Ishikawa (cell line): ENCODE measurements at regions not wholly inside any gene's neighbourhood (a gene's known extent, or its start where the extent isn't known, plus 50 kb on each side); places are given as distances from the start of the nearest gene placed in this dataset.

Source experiments
- CEBPB ChIP-seq: IDR thresholded peaks from 2 replicates; pipeline ENCODE4 v1.6.1; 2012
- CREB1 ChIP-seq: IDR thresholded peaks from 2 replicates; pipeline ENCODE4 v1.6.1; 2012; ENCODE audit warnings: low read depth
- EGR1 ChIP-seq: IDR thresholded peaks from 2 replicates; pipeline ENCODE4 v1.6.1; 2012
- EP300 ChIP-seq: IDR thresholded peaks from 2 replicates; pipeline ENCODE4 v1.6.1; 2012; ENCODE audit warnings: borderline replicate concordance
- FOXM1 ChIP-seq: IDR thresholded peaks from 2 replicates; pipeline ENCODE4 v1.6.1; 2012; ENCODE audit warnings: low read depth, borderline replicate concordance
- NFIC ChIP-seq: IDR thresholded peaks from 2 replicates; pipeline ENCODE4 v1.6.1; 2012
- RAD21 ChIP-seq: IDR thresholded peaks from 2 replicates; pipeline ENCODE4 v1.6.1; 2012; ENCODE audit warnings: low read depth
- TAF1 ChIP-seq: IDR thresholded peaks from 2 replicates; pipeline ENCODE4 v1.6.1; 2012; ENCODE audit warnings: low read depth, mild to moderate bottlenecking
- TCF12 ChIP-seq: IDR thresholded peaks from 2 replicates; pipeline ENCODE4 v1.6.1; 2012; ENCODE audit warnings: low read depth
- TEAD4 ChIP-seq: IDR thresholded peaks from 2 replicates; pipeline ENCODE4 v1.6.1; 2012
- YY1 ChIP-seq: IDR thresholded peaks from 2 replicates; pipeline ENCODE4 v1.6.1; 2012; ENCODE audit warnings: low read depth
- ZBTB7A ChIP-seq: IDR thresholded peaks from 2 replicates; pipeline ENCODE4 v1.6.1; 2012; ENCODE audit warnings: low read depth
- TF ChIP-seq, protein P1 (sequence below): IDR thresholded peaks from 2 replicates; pipeline ENCODE4 v1.6.1; 2012; ENCODE audit warnings: low read depth, mild to moderate bottlenecking
- TF ChIP-seq, protein P2 (sequence below): IDR thresholded peaks from 2 replicates; pipeline ENCODE4 v1.6.1; 2012
- TF ChIP-seq, protein P3 (sequence below): IDR thresholded peaks from 2 replicates; pipeline ENCODE4 v1.6.1; 2012

DNA sequence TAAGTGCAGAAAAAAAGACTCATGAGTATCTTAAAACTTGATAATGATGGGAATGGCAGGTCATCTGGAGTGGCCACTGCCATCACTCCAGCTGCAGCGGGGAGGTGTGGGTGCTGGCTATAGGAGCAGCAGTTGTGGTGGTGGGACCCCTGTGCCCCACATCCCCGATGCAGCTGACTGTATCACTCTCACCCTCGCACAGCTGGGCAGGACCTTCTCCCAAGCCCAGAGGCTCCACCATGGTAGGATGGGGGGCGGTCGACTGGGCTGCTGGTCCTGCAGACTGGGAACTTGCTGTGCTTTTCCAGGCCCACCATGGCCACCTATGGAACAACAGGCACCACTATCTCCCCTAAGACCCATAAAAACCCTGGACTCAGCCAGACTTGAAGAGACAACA, 844.4 kb downstream of the SORCS1 start:
- TF ChIP-seq, protein P1, sequence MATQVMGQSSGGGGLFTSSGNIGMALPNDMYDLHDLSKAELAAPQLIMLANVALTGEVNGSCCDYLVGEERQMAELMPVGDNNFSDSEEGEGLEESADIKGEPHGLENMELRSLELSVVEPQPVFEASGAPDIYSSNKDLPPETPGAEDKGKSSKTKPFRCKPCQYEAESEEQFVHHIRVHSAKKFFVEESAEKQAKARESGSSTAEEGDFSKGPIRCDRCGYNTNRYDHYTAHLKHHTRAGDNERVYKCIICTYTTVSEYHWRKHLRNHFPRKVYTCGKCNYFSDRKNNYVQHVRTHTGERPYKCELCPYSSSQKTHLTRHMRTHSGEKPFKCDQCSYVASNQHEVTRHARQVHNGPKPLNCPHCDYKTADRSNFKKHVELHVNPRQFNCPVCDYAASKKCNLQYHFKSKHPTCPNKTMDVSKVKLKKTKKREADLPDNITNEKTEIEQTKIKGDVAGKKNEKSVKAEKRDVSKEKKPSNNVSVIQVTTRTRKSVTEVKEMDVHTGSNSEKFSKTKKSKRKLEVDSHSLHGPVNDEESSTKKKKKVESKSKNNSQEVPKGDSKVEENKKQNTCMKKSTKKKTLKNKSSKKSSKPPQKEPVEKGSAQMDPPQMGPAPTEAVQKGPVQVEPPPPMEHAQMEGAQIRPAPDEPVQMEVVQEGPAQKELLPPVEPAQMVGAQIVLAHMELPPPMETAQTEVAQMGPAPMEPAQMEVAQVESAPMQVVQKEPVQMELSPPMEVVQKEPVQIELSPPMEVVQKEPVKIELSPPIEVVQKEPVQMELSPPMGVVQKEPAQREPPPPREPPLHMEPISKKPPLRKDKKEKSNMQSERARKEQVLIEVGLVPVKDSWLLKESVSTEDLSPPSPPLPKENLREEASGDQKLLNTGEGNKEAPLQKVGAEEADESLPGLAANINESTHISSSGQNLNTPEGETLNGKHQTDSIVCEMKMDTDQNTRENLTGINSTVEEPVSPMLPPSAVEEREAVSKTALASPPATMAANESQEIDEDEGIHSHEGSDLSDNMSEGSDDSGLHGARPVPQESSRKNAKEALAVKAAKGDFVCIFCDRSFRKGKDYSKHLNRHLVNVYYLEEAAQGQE: no peak
- TF ChIP-seq CEBPB: no peak
- no peak for TF ChIP-seq EGR1
- no peak for TF ChIP-seq RAD21
- TF ChIP-seq TEAD4: no peak
- no peak for TF ChIP-seq FOXM1
- TF ChIP-seq YY1: no peak
- no peak for TF ChIP-seq NFIC
- no peak for TF ChIP-seq TCF12
- TF ChIP-seq TAF1: no peak
- no peak for TF ChIP-seq ZBTB7A
- TF ChIP-seq CREB1: no peak
- TF ChIP-seq, protein P2, sequence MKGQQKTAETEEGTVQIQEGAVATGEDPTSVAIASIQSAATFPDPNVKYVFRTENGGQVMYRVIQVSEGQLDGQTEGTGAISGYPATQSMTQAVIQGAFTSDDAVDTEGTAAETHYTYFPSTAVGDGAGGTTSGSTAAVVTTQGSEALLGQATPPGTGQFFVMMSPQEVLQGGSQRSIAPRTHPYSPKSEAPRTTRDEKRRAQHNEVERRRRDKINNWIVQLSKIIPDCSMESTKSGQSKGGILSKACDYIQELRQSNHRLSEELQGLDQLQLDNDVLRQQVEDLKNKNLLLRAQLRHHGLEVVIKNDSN: no peak
- TF ChIP-seq, protein P3, sequence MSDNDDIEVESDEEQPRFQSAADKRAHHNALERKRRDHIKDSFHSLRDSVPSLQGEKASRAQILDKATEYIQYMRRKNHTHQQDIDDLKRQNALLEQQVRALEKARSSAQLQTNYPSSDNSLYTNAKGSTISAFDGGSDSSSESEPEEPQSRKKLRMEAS: no peak
- no peak for TF ChIP-seq EP300

DNA sequence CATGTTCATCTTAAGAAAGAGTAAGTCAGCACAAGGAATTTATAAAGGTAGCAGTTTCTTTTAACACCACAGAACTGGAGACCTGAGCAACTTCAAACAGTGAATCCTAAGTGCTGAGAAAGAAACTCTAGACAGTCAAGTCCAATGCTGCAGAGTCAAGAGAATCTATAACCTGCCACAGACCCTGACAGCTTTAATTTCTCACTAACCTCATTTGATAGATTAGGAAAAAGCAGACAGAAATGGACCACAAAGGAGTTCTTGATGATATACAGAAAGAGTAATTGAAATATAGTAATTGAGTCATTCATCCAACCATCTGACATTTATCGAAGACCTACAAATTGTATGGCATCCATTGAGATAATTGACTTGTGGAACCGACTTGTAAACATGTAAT, 847.0 kb downstream of the SORCS1 start:
- no peak for TF ChIP-seq YY1
- TF ChIP-seq, protein P2: no peak
- TF ChIP-seq TAF1: no peak
- TF ChIP-seq, protein P3: no peak
- TF ChIP-seq NFIC: no peak
- no peak for TF ChIP-seq TCF12
- no peak for TF ChIP-seq FOXM1
- TF ChIP-seq RAD21: no peak
- TF ChIP-seq, protein P1: no peak
- TF ChIP-seq ZBTB7A: no peak
- no peak for TF ChIP-seq TEAD4
- TF ChIP-seq CEBPB: no peak
- no peak for TF ChIP-seq EP300
- no peak for TF ChIP-seq CREB1
- TF ChIP-seq EGR1: no peak

DNA sequence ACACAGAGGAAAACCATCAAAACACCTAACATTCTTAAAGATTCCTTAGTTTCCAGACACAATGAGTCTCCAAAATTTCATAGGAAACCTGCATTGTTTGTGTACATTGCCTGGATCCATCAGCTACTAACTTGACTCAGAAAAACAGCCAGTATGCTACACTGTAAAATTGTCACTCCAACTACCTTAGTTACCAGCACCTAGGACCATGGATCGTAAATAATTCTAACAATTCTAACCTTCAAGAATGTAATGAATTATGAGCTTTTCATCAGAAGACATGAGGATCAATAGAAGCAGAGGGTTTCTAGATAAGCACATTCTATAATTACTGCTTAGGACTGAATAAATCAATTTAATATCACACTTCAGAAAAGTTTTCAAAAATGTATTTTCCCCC, 851.5 kb downstream of the SORCS1 start:
- no peak for TF ChIP-seq TEAD4
- no peak for TF ChIP-seq RAD21
- no peak for TF ChIP-seq ZBTB7A
- TF ChIP-seq, protein P3: no peak
- TF ChIP-seq EGR1: no peak
- TF ChIP-seq NFIC: no peak
- TF ChIP-seq FOXM1: no peak
- TF ChIP-seq, protein P1: no peak
- no peak for TF ChIP-seq YY1
- TF ChIP-seq EP300: no peak
- TF ChIP-seq CREB1: no peak
- no peak for TF ChIP-seq TCF12
- no peak for TF ChIP-seq TAF1
- TF ChIP-seq CEBPB: no peak
- TF ChIP-seq, protein P2: no peak
